HEK293T (cell line): ENCODE measurements at regions not wholly inside any gene's neighbourhood (a gene's known extent, or its start where the extent isn't known, plus 50 kb on each side); places are given as distances from the start of the nearest gene placed in this dataset.
"Not testable (repeated sequence)": the region's sequence is repeated elsewhere in the genome, so short reads cannot be mapped to it uniquely, and the experiment has no call there.

Source experiments
- CTCF ChIA-PET: fragments of 350-600 bp; formaldehyde crosslinking; extraction: SDS; loops from one replicate; lab custom pipeline; 2021; ENCODE audit warnings: antibody characterized with exemption, inconsistent platforms; lab: Yijun Ruan, JAX
- POLR2A ChIA-PET: fragments of 350-600 bp; formaldehyde crosslinking; extraction: SDS; loops from one replicate; lab custom pipeline; 2020; ENCODE audit warnings: antibody characterized with exemption, inconsistent platforms; lab: Yijun Ruan, JAX
- DNase-seq: peaks from one replicate; pipeline ENCODE4 v3.0.0; 2012; ENCODE audit warnings: mixed read lengths; ENCODE audit errors: extremely low spot score

GRCh38 chrX:92699388-92700092, 920.4 kb downstream of the PCDH11X start:
- POLR2A ChIA-PET, DNase-seq, CTCF ChIA-PET: not testable (repeated sequence)

- POLR2A ChIA-PET, DNase-seq, CTCF ChIA-PET: not testable (repeated sequence)
Observed at GRCh38 chrX:92709784-92710183, 930.6 kb downstream of the PCDH11X start.
